HEK293 (cell line): ENCODE measurements at regions not wholly inside any gene's neighbourhood (a gene's known extent, or its start where the extent isn't known, plus 50 kb on each side); places are given as distances from the start of the nearest gene placed in this dataset.

Experiments
- CTCF ChIA-PET: fragments of 350-600 bp; formaldehyde crosslinking; extraction: SDS; loops from one replicate; lab custom pipeline; 2021; ENCODE audit warnings: antibody characterized with exemption; lab: Yijun Ruan, JAX
- POLR2A ChIA-PET: fragments of 300-600 bp; formaldehyde crosslinking; extraction: SDS; loops from one replicate; lab custom pipeline; 2020; ENCODE audit warnings: antibody characterized with exemption, inconsistent platforms; lab: Yijun Ruan, JAX
- H3K27ac ChIP-seq: fragments of 200-500 bp; sonication (Bioruptor generic); 2 replicates; pipeline ENCODE4 v1.5.1; 2014; ENCODE audit warnings: low read depth, low read length, control low read depth, inconsistent platforms; ENCODE audit errors: extremely low read depth
- H3K36me3 ChIP-seq, 2 experiments: fragments of 200-500 bp in 1 of 2; sonication (Bioruptor generic) in 1 of 2; 1 replicate in 1 of 2; 2 replicates in 1 of 2; pipeline ENCODE4 v1.5.1; 2014 to 2017; ENCODE audit warnings: inconsistent platforms in 2 of 2, low read length in 2 of 2; ENCODE audit not compliant: control insufficient read depth in 2 of 2, insufficient read depth in 1 of 2
- H3K4me1 ChIP-seq: fragments of 200-500 bp; sonication (Bioruptor generic); 2 replicates; pipeline ENCODE4 v1.5.1; 2014; ENCODE audit warnings: mild to moderate bottlenecking, low read length, inconsistent platforms; ENCODE audit not compliant: control insufficient read depth, insufficient read depth
- H3K4me3 ChIP-seq: 2 replicates; pipeline ENCODE4 v1.5.1; 2011; ENCODE audit warnings: low read depth, mild to moderate bottlenecking, control low read depth, low read length, moderate library complexity
- H3K9me3 ChIP-seq: fragments of 200-500 bp; sonication (Bioruptor generic); 2 replicates; pipeline ENCODE4 v1.5.1; 2014; ENCODE audit warnings: low read depth, low read length, inconsistent platforms; ENCODE audit not compliant: control insufficient read depth, insufficient read depth
- ATF2 ChIP-seq: fragments of 450-650 bp; formaldehyde crosslinking; IDR thresholded peaks from 2 replicates; pipeline ENCODE4 v1.5.1; 2016; ENCODE audit warnings: missing biosample characterization, missing genetic modification characterization, low read depth
- MZF1 ChIP-seq: fragments of 450-650 bp; formaldehyde crosslinking; IDR thresholded peaks from 2 replicates; pipeline ENCODE4 v1.5.1; 2017; ENCODE audit warnings: missing biosample characterization, missing genetic modification characterization, borderline replicate concordance
- PRDM2 ChIP-seq: fragments of 450-650 bp; formaldehyde crosslinking; IDR thresholded peaks from 2 replicates; pipeline ENCODE4 v1.5.1; 2016; ENCODE audit warnings: missing biosample characterization, missing genetic modification characterization, borderline replicate concordance
- RBAK ChIP-seq: fragments of 450-650 bp; formaldehyde crosslinking; IDR thresholded peaks from 2 replicates; pipeline ENCODE4 v1.5.1; 2016; ENCODE audit warnings: missing biosample characterization, missing genetic modification characterization
- SALL2 ChIP-seq: fragments of 450-650 bp; formaldehyde crosslinking; IDR thresholded peaks from 2 replicates; pipeline ENCODE4 v1.5.0; 2017; ENCODE audit warnings: missing biosample characterization, mild to moderate bottlenecking, missing genetic modification characterization, borderline replicate concordance
- SP3 ChIP-seq: fragments of 450-650 bp; formaldehyde crosslinking; IDR thresholded peaks from 2 replicates; pipeline ENCODE4 v1.5.1; 2016; ENCODE audit warnings: missing biosample characterization, missing genetic modification characterization
- ZBTB49 ChIP-seq: fragments of 450-650 bp; formaldehyde crosslinking; IDR thresholded peaks from 2 replicates; pipeline ENCODE4 v1.5.1; 2016; ENCODE audit warnings: missing biosample characterization, missing genetic modification characterization, low read depth
- ZFP69B ChIP-seq: fragments of 450-650 bp; formaldehyde crosslinking; IDR thresholded peaks from 2 replicates; pipeline ENCODE4 v1.5.1; 2016; ENCODE audit warnings: missing biosample characterization, missing genetic modification characterization
- ZNF10 ChIP-seq: fragments of 450-650 bp; formaldehyde crosslinking; IDR thresholded peaks from 2 replicates; pipeline ENCODE4 v1.5.1; 2017; ENCODE audit warnings: missing biosample characterization, missing genetic modification characterization
- ZNF221 ChIP-seq: fragments of 450-650 bp; formaldehyde crosslinking; IDR thresholded peaks from 2 replicates; pipeline ENCODE4 v1.5.1; 2017; ENCODE audit warnings: missing biosample characterization, missing genetic modification characterization, borderline replicate concordance
- ZNF426 ChIP-seq: fragments of 450-650 bp; formaldehyde crosslinking; IDR thresholded peaks from 2 replicates; pipeline ENCODE4 v1.5.1; 2017; ENCODE audit warnings: missing biosample characterization, missing genetic modification characterization, mild to moderate bottlenecking, inconsistent platforms, moderate library complexity
- ZNF501 ChIP-seq: fragments of 450-650 bp; formaldehyde crosslinking; IDR thresholded peaks from 2 replicates; pipeline ENCODE4 v1.5.1; 2016; ENCODE audit warnings: missing biosample characterization, missing genetic modification characterization
- ZNF596 ChIP-seq: fragments of 450-650 bp; IDR thresholded peaks from 2 replicates; pipeline ENCODE4 v1.5.0; 2018; ENCODE audit warnings: missing biosample characterization, mild to moderate bottlenecking, missing genetic modification characterization, moderate library complexity
- ZNF621 ChIP-seq: fragments of 450-650 bp; formaldehyde crosslinking; IDR thresholded peaks from 2 replicates; pipeline ENCODE4 v1.5.1; 2017; ENCODE audit warnings: missing biosample characterization, missing genetic modification characterization
- ZNF626 ChIP-seq: fragments of 450-650 bp; sonication (Bioruptor Pico); formaldehyde crosslinking; IDR thresholded peaks from 2 replicates; pipeline ENCODE4 v1.5.1; 2018; ENCODE audit warnings: missing biosample characterization, missing genetic modification characterization, inconsistent platforms
- ZNF768 ChIP-seq: fragments of 450-650 bp; formaldehyde crosslinking; IDR thresholded peaks from 2 replicates; pipeline ENCODE4 v1.5.1; 2018; ENCODE audit warnings: missing biosample characterization, mild to moderate bottlenecking, missing genetic modification characterization
- ZNF830 ChIP-seq: fragments of 450-650 bp; IDR thresholded peaks from 2 replicates; pipeline ENCODE4 v1.5.0; 2018; ENCODE audit warnings: missing biosample characterization, missing genetic modification characterization, low read depth, mild to moderate bottlenecking, moderate library complexity
- ZNF837 ChIP-seq: fragments of 450-650 bp; formaldehyde crosslinking; IDR thresholded peaks from 2 replicates; pipeline ENCODE4 v1.5.1; 2016; ENCODE audit warnings: missing biosample characterization, missing genetic modification characterization
- TF ChIP-seq, protein P1 (sequence below): fragments of 450-650 bp; formaldehyde crosslinking; IDR thresholded peaks from 2 replicates; pipeline ENCODE4 v1.5.1; 2016; ENCODE audit warnings: missing biosample characterization, missing genetic modification characterization
- TF ChIP-seq, protein P2 (sequence below): fragments of 450-650 bp; formaldehyde crosslinking; optimal IDR thresholded peaks from 2 replicates; pipeline ENCODE3; 2016; ENCODE audit warnings: missing biosample characterization, mild to moderate bottlenecking, missing genetic modification characterization

GRCh38 chr11:127888386-127888785 lies 699.0 kb downstream of the ETS1 start (continued):
- TF ChIP-seq PRDM2 (no peak), ZFP69B (tag by site-specific recombination) (no peak), MZF1 (tag by site-specific recombination) (no peak), ZNF501 (tag by site-specific recombination) (no peak), ZNF621 (no peak), ATF2 (tag by site-specific recombination) (no peak)
- TF ChIP-seq, protein P1, sequence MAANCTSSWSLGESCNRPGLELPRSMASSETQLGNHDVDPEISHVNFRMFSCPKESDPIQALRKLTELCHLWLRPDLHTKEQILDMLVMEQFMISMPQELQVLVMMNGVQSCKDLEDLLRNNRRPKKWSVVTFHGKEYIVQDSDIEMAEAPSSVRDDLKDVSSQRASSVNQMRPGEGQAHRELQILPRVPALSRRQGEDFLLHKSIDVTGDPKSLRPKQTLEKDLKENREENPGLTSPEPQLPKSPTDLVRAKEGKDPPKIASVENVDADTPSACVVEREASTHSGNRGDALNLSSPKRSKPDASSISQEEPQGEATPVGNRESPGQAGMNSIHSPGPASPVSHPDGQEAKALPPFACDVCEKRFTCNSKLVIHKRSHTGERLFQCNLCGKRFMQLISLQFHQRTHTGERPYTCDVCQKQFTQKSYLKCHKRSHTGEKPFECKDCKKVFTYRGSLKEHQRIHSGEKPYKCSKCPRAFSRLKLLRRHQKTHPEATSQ (tag by site-specific recombination): no peak
- TF ChIP-seq, protein P2, sequence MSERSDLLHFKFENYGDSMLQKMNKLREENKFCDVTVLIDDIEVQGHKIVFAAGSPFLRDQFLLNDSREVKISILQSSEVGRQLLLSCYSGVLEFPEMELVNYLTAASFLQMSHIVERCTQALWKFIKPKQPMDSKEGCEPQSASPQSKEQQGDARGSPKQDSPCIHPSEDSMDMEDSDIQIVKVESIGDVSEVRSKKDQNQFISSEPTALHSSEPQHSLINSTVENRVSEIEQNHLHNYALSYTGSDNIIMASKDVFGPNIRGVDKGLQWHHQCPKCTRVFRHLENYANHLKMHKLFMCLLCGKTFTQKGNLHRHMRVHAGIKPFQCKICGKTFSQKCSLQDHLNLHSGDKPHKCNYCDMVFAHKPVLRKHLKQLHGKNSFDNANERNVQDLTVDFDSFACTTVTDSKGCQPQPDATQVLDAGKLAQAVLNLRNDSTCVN (tag by site-specific recombination): no peak
- TF ChIP-seq, all 188 proteins: peak for 0

GRCh38 chr11:127875131-127875530 lies 712.2 kb downstream of the ETS1 start:
- Histone ChIP-seq H3K36me3 (no peaks in the 10 kb centered on the region), H3K4me3 (no peak overlapping the region), H3K4me1 (no peaks in the 10 kb centered on the region), H3K9me3 (no peaks in the 10 kb centered on the region), H3K27ac (no peak overlapping the region)
- POLR2A ChIA-PET: no interaction called here
- CTCF ChIA-PET: no interaction called here
- TF ChIP-seq ZNF830 (tag by site-specific recombination) (no peak), ZNF837 (tag by site-specific recombination) (no peak), ZNF221 (tag by site-specific recombination) (no peak), ZNF426 (tag by site-specific recombination) (no peak), ZNF596 (tag by site-specific recombination) (no peak), RBAK (tag by site-specific recombination) (no peak), ZBTB49 (tag by site-specific recombination) (no peak), ZNF626 (no peak), SALL2 (tag by site-specific recombination) (no peak), ZNF768 (tag by site-specific recombination) (no peak), ZNF10 (tag by site-specific recombination) (no peak), SP3 (tag by site-specific recombination) (no peak)
